HTR-8/SVneo (cell line): ENCODE measurements at regions not wholly inside any gene's neighbourhood (a gene's known extent, or its start where the extent isn't known, plus 50 kb on each side); places are given as distances from the start of the nearest gene placed in this dataset.

Experiments used
- DNase-seq: peaks from one replicate; pipeline ENCODE4 v3.0.0; 2011; ENCODE audit warnings: low spot score, mixed read lengths; ENCODE audit not compliant: insufficient read length
- FAIRE-seq: peaks from 2 replicates; lab custom pipeline; 2011; peaks lifted over from hg19 to GRCh38; lab: Jason Lieb, UNC

GRCh38 chr1:106907795-106908194 is 148.7 kb upstream of the PRMT6 start:
- FAIRE-seq = no peak
- DNase-seq = no peak

DNA sequence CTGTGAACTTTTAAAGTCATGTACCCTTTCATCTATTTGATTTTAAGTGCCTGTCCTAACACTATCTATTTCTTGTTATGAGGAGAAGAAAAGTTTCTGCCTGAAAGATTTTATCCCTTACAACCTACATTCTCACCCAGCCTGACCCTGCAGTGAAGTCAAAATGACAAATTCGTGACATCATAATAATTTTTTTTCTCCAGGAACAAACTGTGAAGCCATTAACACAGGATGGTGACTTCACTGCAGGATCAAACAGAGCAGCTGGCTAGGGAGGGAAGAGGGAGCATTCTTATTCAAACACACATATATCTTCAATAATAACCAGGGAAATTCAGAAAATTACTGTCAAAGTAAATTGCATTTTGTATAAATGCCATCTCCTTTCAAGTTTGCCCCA is 147.8 kb upstream of the PRMT6 start:
- no peak for FAIRE-seq
- no peak for DNase-seq

- FAIRE-seq = no peak
- no peak for DNase-seq
These were observed 145.7 kb upstream of the PRMT6 start for GRCh38 chr1:106910798-106911197.

GRCh38 chr1:106912131-106912530 is 144.3 kb upstream of the PRMT6 start:
- DNase-seq (no peak), FAIRE-seq (no peak)

DNA sequence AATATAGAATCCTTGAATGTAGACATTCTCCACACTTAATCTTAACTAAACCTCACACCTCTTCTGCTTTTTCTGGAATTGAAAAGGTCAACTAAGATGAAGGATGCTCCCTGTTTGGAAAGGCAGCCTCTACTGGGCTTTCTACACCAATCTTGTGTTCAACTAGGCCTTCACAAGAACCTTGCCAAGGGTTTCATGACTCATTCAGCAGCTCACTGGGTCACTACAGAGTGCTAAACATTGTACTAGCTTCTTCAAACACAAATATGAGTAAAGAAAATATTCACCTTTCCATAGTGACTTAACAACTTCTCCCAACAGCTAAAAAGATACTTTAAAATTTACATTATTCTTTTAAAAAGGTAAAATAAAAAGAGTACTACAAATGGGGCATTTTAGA is 135.3 kb upstream of the PRMT6 start:
- DNase-seq (no peak), FAIRE-seq (no peak)

- DNase-seq = no peak
- no peak for FAIRE-seq
These were observed 132.1 kb upstream of the PRMT6 start for GRCh38 chr1:106924360-106924759.

DNA sequence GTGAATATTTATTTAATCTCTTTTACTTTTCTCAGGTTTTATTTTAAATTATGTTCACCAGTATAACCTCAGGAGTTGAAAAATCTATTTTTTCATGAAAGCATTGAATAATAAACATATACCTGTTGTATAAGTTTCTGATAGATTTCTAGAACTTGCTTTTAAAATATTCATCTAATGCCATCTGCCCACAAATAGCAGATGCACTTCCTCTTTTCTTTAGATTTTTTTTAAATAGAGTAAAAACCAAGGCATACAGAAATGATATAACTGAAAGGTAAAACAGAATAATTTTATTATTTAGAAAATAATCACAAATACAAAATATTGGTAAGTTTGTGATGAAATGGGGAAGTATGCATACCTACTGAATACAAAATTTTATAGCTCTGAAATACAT is 130.7 kb upstream of the PRMT6 start:
- FAIRE-seq = no peak
- DNase-seq = no peak

DNA sequence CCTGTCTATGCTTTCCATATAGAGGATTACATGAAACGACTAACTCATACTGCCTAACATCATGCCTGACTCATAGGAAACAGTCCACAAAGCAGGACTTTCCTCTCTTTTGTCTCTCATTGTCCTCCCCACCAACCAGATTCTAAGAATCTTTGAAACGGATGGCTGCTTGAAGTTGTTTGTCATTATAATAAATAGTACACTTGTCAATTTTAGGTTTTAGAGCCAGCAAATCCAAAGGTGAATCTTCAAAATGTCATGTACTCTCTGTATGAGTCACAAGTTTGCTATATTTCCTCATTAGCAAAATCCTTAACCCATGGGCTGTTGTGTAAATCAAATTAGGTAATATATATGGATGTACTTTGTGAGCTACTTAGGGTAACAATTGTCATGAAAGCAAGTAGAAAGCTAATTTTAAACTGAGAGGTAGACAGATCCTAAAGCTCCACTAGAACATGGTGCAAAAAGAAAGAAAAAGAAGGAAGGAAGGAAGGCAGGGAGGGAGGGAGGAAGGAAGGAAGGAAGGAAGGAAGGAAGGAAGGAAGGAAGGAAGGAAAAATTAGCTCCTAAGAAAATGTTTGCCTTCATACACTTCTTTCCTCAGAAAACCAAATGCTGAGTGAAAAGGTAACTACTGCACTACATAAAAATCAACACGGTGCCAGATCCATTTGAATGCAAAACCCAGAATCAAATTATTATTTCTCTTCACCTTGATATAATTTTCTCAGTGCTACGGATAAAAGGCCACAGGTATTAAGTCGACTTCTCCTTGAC is 129.5 kb upstream of the PRMT6 start:
- no peak for DNase-seq
- FAIRE-seq = no peak

GRCh38 chr1:106937104-106937503 is 119.4 kb upstream of the PRMT6 start:
- DNase-seq (no peak), FAIRE-seq (no peak)

GRCh38 chr1:106944721-106945120 is 111.8 kb upstream of the PRMT6 start:
- no peak for FAIRE-seq
- no peak for DNase-seq

- no peak for DNase-seq
- no peak for FAIRE-seq
These were observed 103.7 kb upstream of the PRMT6 start for GRCh38 chr1:106952776-106953175.

DNA sequence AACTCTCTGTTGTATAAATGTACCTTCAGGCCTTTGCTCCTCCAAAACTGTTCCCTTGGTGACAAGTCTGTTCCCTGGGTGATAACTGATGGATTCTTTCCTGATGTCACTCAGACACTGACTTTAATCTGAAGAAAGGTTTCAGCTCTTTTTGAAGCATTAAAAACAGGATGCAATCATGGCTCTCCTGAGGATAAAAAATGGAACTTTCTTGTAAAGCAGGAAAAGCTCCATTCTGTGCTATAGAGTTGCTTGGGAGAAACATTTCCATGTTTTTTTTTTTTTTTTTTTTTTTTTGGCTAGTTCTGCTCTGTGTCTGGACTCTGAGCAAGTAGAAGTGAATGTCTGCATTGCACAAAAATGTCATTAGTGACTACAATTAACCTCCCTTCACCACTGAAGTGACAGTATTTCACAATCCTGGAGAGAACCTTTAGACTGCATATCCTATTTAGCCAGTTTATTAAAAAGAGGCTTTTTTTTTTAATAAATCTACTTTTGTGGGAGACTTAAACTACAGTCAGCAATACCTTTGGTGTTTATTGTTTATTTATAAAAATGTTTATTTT is 101.7 kb upstream of the PRMT6 start:
- DNase-seq (no peak), FAIRE-seq (no peak)

- no peak for DNase-seq
- no peak for FAIRE-seq
These were observed 99.8 kb upstream of the PRMT6 start for GRCh38 chr1:106956721-106957120.

DNA sequence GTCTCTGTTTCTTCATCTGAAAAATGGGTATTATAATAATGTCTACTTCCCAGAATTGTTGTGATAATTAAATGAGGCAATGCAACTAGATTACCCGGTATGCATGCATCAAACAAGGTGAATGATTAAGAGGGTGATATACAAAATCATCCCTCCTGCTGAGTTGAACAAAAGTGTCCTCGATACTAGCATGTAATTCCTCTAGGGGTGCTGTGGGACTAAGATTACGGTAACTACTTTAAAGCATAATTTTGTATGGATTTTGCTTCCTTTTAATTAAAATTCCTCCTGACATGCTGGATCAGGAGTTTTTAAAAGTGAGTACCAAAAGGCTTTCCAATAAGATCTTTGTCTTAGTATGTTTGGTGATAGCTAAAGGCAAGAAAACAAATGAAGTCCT is 98.7 kb upstream of the PRMT6 start:
- no peak for DNase-seq

GRCh38 chr1:106960412-106960811 is 96.1 kb upstream of the PRMT6 start:
- DNase-seq (no peak), FAIRE-seq (no peak)

More for the DNA sequence above, 98.7 kb upstream of the PRMT6 start:
- FAIRE-seq = no peak

DNA sequence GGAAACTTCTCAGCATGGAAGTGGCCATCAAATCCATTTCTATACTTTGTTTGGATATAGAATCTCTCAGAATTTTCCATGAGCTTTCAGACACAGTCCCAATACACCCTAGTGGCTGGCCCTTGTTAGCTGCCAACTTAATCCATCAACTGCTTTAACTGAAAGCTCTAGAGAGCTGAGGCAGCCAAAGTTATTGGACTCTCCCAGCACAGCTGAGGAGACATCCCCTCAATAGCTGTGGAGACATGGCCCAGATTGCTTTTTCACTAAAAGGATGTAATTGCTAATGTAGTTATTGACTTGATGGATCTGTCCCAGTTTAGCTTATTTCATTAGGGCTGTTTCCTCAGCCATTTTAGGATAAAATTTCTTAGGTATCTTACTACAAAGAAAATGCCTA is 94.8 kb upstream of the PRMT6 start:
- DNase-seq (no peak), FAIRE-seq (no peak)

- DNase-seq (no peak), FAIRE-seq (no peak)
These were observed 93.9 kb upstream of the PRMT6 start for GRCh38 chr1:106962591-106962990.

DNA sequence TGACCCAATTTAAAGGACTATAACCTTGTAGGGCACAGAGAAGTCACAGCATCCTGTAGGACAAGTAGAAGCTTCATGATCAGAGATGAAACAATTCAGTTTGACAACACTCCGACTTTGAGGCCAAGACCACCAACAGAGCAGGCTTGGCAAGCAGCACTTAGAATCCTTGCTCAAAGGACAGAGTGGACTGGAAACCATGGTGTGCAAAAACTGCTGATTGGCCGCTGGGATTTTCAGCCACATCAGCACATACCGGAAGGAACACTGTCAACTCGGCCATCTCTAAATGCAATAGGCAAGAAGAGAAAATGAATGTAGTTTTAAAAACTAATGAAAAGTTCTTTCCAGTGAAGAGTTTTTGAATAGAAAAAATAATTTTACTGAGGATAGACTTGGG is 92.0 kb upstream of the PRMT6 start:
- FAIRE-seq = no peak
- no peak for DNase-seq

DNA sequence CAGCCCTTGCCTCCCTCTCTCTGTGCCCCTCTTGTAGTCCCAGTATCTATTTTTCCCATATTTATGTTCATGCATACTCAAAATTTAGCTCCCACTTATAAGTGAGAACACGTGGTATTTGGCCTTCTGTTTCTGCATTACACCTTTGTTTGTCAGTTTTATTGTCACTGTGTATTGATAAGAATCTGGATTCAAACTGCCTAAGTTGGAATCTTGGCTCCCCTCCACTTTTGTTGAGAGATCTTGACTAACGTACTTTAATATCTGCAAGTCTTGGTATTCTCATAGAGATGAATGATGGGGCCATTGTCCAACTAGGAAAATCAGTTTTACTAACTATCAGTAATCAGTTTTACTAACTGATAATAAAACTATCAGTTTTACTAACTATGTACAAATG is 87.8 kb upstream of the PRMT6 start:
- DNase-seq (no peak), FAIRE-seq (no peak)

- DNase-seq = no peak
- no peak for FAIRE-seq
These were observed 86.7 kb upstream of the PRMT6 start for GRCh38 chr1:106969731-106970130.

- no peak for DNase-seq
- FAIRE-seq = no peak
These were observed 84.4 kb upstream of the PRMT6 start for GRCh38 chr1:106972074-106972473.

DNA sequence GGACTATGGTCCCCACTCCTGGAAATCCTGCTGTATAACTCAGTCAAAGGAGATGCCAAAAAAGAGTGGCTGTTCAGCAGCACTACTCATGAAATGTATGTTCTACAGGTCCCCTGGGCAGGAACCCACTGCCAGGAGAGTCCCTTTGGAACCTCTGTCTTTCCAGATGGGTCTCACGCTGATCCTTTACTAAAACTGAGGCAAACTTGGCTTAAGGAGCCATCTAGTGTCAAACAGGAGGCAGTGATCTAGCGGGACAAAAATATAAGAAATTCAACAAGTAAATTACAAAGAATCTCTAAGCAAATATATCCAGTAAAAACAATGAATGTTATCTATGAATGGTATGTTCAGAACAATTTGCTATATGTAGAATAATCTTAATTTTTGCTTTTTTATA is 80.5 kb upstream of the PRMT6 start:
- FAIRE-seq (no peak), DNase-seq (no peak)
